ENCODE measurements at regions not wholly inside any gene's neighbourhood (a gene's known extent, or its start where the extent isn't known, plus 50 kb on each side); places are given as distances from the start of the nearest gene placed in this dataset.

DNA sequence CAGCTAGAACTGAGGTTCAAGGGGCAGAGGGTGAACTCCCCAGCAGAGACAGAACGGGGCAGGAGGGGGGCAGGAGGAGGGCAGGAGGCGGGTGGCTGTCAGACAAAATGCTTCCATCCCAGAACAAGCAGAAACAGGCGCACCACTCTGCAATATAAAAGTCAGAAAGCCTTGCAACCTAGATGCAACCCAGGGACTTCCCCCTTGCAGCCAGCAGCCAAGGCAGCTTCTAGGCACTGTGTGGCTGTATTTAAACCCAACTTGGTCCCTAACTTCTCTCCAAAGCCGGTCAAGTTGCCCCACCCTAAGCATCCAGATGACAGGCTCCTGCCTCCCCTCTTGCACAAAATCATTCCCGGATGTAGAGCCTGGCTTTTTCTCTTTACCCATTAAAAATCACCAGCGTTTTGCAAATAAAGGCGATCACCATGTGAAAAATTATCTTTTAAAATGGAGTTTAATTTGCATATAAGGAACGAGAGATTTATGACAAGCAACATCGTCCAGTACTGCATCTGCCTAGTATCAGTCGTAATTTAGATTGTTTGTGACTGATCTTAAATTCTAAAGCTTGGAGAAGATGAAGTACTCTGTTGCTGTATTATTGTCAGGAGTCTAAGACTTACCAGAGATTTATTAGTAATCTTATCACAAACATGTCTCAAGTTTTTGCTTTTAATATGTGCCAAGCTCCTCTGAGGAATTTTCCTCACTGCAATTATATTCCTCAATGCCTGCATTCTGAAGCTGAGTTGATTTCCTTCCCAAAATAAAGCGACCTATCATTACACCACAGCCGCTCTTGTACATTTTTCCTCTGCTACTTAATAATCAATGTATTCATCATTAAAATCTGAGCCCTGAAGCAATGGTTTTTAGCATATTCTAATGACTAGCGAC lies 307.1 kb upstream of the ZNF507 start:
- POLR2A ChIA-PET = no interaction called here
- intact Hi-C loops (cut with micrococcal nuclease; ENCODE audit: unreplicated experiment) = no loop called here

GRCh38 chr19:32038961-32039360 lies 306.4 kb upstream of the ZNF507 start:
- BruUV-seq (replicated peaks) = no TSS peak
- POLR2A ChIA-PET = no interaction called here
- Histone ChIP-seq H3K27me3 (ENCODE audit: control insufficient read depth in 1 of 2, insufficient read depth in 2 of 2, low read length in 2 of 2) (no peaks in the 10 kb centered on the region; a peak in 1 of 5 replicates), H3K4me1 (ENCODE audit: insufficient read depth, low read length) (0 out of 2 replicates have a peak, but pooled peaks cover 6% of the 10 kb centered on the region), H2AFZ (ENCODE audit: low read length) (no peak overlapping the region), H3K9me3 (ENCODE audit: low read length) (no peaks in the 10 kb centered on the region), H4K20me1 (ENCODE audit: insufficient read depth, low read length) (no peaks in the 10 kb centered on the region), H3K36me3 (replicated peaks in 1 of 2; ENCODE audit: control insufficient read depth in 1 of 2, insufficient read depth in 2 of 2, low read length in 2 of 2) (no peaks in the 10 kb centered on the region), H3K4me2 (ENCODE audit: low read depth, low read length) (no peak overlapping the region), H3K4me3 (replicated peaks in 1 of 3; ENCODE audit: insufficient read depth in 1 of 3, low read depth in 2 of 3, low read length in 3 of 3) (no peak overlapping the region), H3K27ac (ENCODE audit: extremely low read length, insufficient read depth, low read length) (no peak overlapping the region), H3K79me2 (ENCODE audit: insufficient read depth, low read length) (no peaks in the 10 kb centered on the region), H3K9ac (ENCODE audit: insufficient read depth, low read depth, low read length) (no peak overlapping the region)
- in situ Hi-C loops (cut with HindIII; ENCODE audit: extremely low pct_ligation_motif_present, low pct_unique_long_range_greater_than_20kb) (no loop called here), intact Hi-C loops (cut with micrococcal nuclease; ENCODE audit: unreplicated experiment) (no loop called here)
- CTCF ChIA-PET (ENCODE audit: low intra/inter-chr PET ratio, low total read pairs) = no interaction called here
- DNase-seq (ENCODE audit: low spot score) = no peak
- TF ChIP-seq ZFP36L2 (CRISPR knock-in tag; IDR thresholded peaks at IDR 0.05) (no peak), ZNF660 (CRISPR knock-in tag; IDR thresholded peaks at IDR 0.05; ENCODE audit: borderline replicate concordance, low read depth) (no peak), PITX1 (CRISPR knock-in tag; IDR thresholded peaks at IDR 0.05) (no peak), FOXM1 (CRISPR knock-in tag; IDR thresholded peaks at IDR 0.05) (no peak), CENPX (CRISPR knock-in tag; IDR thresholded peaks at IDR 0.05) (no peak), SIX4 (CRISPR knock-in tag; IDR thresholded peaks at IDR 0.05) (no peak), KLF16 (CRISPR knock-in tag; IDR thresholded peaks at IDR 0.05) (no peak)
- FAIRE-seq = no peak
- ATAC-seq = no peak
- WGBS (ENCODE audit: low lambda C conversion rate) = 37% methylated on average over 6 of the region's 6 CpGs

More for the DNA sequence above, 307.1 kb upstream of the ZNF507 start:
- Histone ChIP-seq H3K4me2 (ENCODE audit: low read depth, low read length) (no peak overlapping the region), H2AFZ (ENCODE audit: low read length) (no peak overlapping the region), H3K9ac (ENCODE audit: insufficient read depth, low read depth, low read length) (no peak overlapping the region), H3K79me2 (ENCODE audit: insufficient read depth, low read length) (no peaks in the 10 kb centered on the region), H3K27ac (ENCODE audit: extremely low read length, insufficient read depth, low read length) (no peak overlapping the region), H3K4me3 (replicated peaks in 1 of 3; ENCODE audit: insufficient read depth in 1 of 3, low read depth in 2 of 3, low read length in 3 of 3) (no peak overlapping the region), H3K36me3 (replicated peaks in 1 of 2; ENCODE audit: control insufficient read depth in 1 of 2, insufficient read depth in 2 of 2, low read length in 2 of 2) (no peaks in the 10 kb centered on the region), H3K27me3 (ENCODE audit: control insufficient read depth in 1 of 2, insufficient read depth in 2 of 2, low read length in 2 of 2) (no peaks in the 10 kb centered on the region), H4K20me1 (ENCODE audit: insufficient read depth, low read length) (no peaks in the 10 kb centered on the region), H3K9me3 (ENCODE audit: low read length) (no peaks in the 10 kb centered on the region; the same call in 1 of the 2 replicates), H3K4me1 (ENCODE audit: insufficient read depth, low read length) (peaks cover 10% of the 10 kb centered on the region)
- in situ Hi-C loops (cut with HindIII; ENCODE audit: extremely low pct_ligation_motif_present, low pct_unique_long_range_greater_than_20kb) = no loop called here
- CTCF ChIA-PET (ENCODE audit: low intra/inter-chr PET ratio, low total read pairs) = no interaction called here
- TF ChIP-seq CENPBD1 (CRISPR knock-in tag; IDR thresholded peaks at IDR 0.05; ENCODE audit: borderline replicate concordance, low read depth) (no peak), HOXD1 (CRISPR knock-in tag; IDR thresholded peaks at IDR 0.05) (no peak), MYC (CRISPR knock-in tag; IDR thresholded peaks at IDR 0.05; ENCODE audit: borderline replicate concordance) (no peak), IKZF4 (CRISPR knock-in tag; IDR thresholded peaks at IDR 0.05; ENCODE audit: borderline replicate concordance, low read depth, not compliant biosample characterization) (no peak), SAFB2 (CRISPR knock-in tag; IDR thresholded peaks at IDR 0.05; ENCODE audit: borderline replicate concordance, low read depth) (no peak), MIXL1 (CRISPR knock-in tag; IDR thresholded peaks at IDR 0.05) (no peak), ZNF143 (CRISPR knock-in tag; IDR thresholded peaks at IDR 0.05) (no peak), REPIN1 (CRISPR knock-in tag; IDR thresholded peaks at IDR 0.05; ENCODE audit: borderline replicate concordance, low read depth) (no peak), ZNF564 (CRISPR knock-in tag; IDR thresholded peaks at IDR 0.05) (no peak), ZBTB42 (CRISPR knock-in tag; IDR thresholded peaks at IDR 0.05) (no peak)
- BruUV-seq (replicated peaks) = no TSS peak
- DNase-seq (ENCODE audit: low spot score) = no peak
- ATAC-seq = no peak
- WGBS (ENCODE audit: low lambda C conversion rate) = 34% methylated on average over 13 of the region's 13 CpGs
- no peak for FAIRE-seq

Data from HepG2 (cell line).